CD8-positive, alpha-beta memory T cell (primary cell): ENCODE measurements at regions not wholly inside any gene's neighbourhood (a gene's known extent, or its start where the extent isn't known, plus 50 kb on each side); places are given as distances from the start of the nearest gene placed in this dataset.

Source experiments
- CTCF ChIA-PET: fragments of 350-600 bp; sonication (Branson Sonifier 250); formaldehyde crosslinking; loops from one replicate; lab custom pipeline; 2021; ENCODE audit warnings: antibody characterized with exemption; lab: Charles Lee
- POLR2A ChIA-PET: fragments of 350-600 bp; sonication (Branson Sonifier 250); formaldehyde crosslinking; loops from one replicate; lab custom pipeline; 2021; ENCODE audit warnings: antibody characterized with exemption; lab: Charles Lee
- DNase-seq, 5 donors: peaks; one replicate each; pipeline versions ENCODE4 v3.0.0 to v3.0.0-alpha.2; 2020 to 2022; ENCODE audit warnings: mixed read lengths in 1 of 5
- H3K27ac ChIP-seq: one replicate; pipeline ENCODE4 v1.7.0; 2013; ENCODE audit warnings: low read depth, mild to moderate bottlenecking, low read length, moderate library complexity
- H3K27me3 ChIP-seq: 2 replicates; pipeline ENCODE4 v1.7.0; 2013; ENCODE audit warnings: low read length, mild to moderate bottlenecking; ENCODE audit not compliant: insufficient read depth, poor library complexity, severe bottlenecking
- H3K36me3 ChIP-seq: 2 replicates; pipeline ENCODE4 v1.7.0; 2013; ENCODE audit warnings: mild to moderate bottlenecking, low read length, moderate library complexity; ENCODE audit not compliant: insufficient read depth
- H3K4me1 ChIP-seq: 2 replicates; pipeline ENCODE4 v1.7.0; 2013; ENCODE audit warnings: mild to moderate bottlenecking, low read length, moderate library complexity; ENCODE audit not compliant: insufficient read depth
- H3K4me3 ChIP-seq: 2 replicates; pipeline ENCODE4 v1.7.0; 2013; ENCODE audit warnings: mild to moderate bottlenecking, low read length
- H3K9me3 ChIP-seq: 2 replicates; pipeline ENCODE4 v1.7.0; 2013; ENCODE audit warnings: mild to moderate bottlenecking, low read length
- H3K27ac Mint-ChIP-seq, 8 donors: one replicate each; pipeline ENCODE4 v1.8.0; 2020 to 2021; ENCODE audit warnings: mixed read lengths in 8 of 8, mild to moderate bottlenecking in 6 of 8, inconsistent platforms in 3 of 8, moderate library complexity in 3 of 8
- H3K27me3 Mint-ChIP-seq, 2 donors: one replicate each; pipeline ENCODE4 v1.8.0; 2020 to 2021; ENCODE audit warnings: mixed read lengths in 2 of 2, mild to moderate bottlenecking in 1 of 2, moderate library complexity in 1 of 2
- H3K36me3 Mint-ChIP-seq, 3 donors: one replicate each; pipeline ENCODE4 v1.8.0; 2020 to 2021; ENCODE audit warnings: mixed read lengths in 3 of 3, inconsistent platforms in 1 of 3, mild to moderate bottlenecking in 1 of 3
- H3K4me1 Mint-ChIP-seq, 3 donors: one replicate each; pipeline ENCODE4 v1.8.0; 2020 to 2021; ENCODE audit warnings: mixed read lengths in 3 of 3, inconsistent platforms in 1 of 3, mild to moderate bottlenecking in 1 of 3
- H3K4me3 Mint-ChIP-seq, 7 donors: one replicate each; pipeline ENCODE4 v1.8.0; 2020 to 2021; ENCODE audit warnings: mixed read lengths in 7 of 7, mild to moderate bottlenecking in 6 of 7, moderate library complexity in 4 of 7, inconsistent platforms in 2 of 7
- H3K9me3 Mint-ChIP-seq, 5 donors: one replicate each; pipeline ENCODE4 v1.8.0; 2020 to 2022; ENCODE audit warnings: mixed read lengths in 5 of 5, mild to moderate bottlenecking in 3 of 5, moderate library complexity in 2 of 5, inconsistent platforms in 1 of 5

GRCh38 chr13:90806016-90806615, 541.4 kb upstream of the MIR17HG start:
- DNase-seq, result no peak
- Mint-ChIP-seq H3K36me3 (no peaks in the 10 kb centered on the region), H3K27me3 (no peaks in the 10 kb centered on the region), H3K9me3 (peaks cover 0 to 7% (median 2%) of the 10 kb centered on the region in 5 donors), H3K27ac (no peak overlapping the region), H3K4me1 (no peaks in the 10 kb centered on the region), H3K4me3 (no peak overlapping the region)
- H3K9me3 ChIP-seq, result no peaks in the 10 kb centered on the region
- POLR2A ChIA-PET, result no interaction called here
- no peak overlapping the region for H3K27ac ChIP-seq
- H3K36me3 ChIP-seq, result no peaks in the 10 kb centered on the region
- no peaks in the 10 kb centered on the region for H3K27me3 ChIP-seq
- H3K4me3 ChIP-seq, result no peak overlapping the region
- CTCF ChIA-PET, result interaction anchor here (1.0 kb wide), 1 partner anchor 9 kb away, joined by 3 read pairs; no protein-coding TSS in a partner anchor
- no peaks in the 10 kb centered on the region for H3K4me1 ChIP-seq

GRCh38 chr13:90806892-90807291, 540.6 kb upstream of the MIR17HG start:
- Histone ChIP-seq H3K4me1 (no peaks in the 10 kb centered on the region), H3K36me3 (no peaks in the 10 kb centered on the region), H3K27me3 (no peaks in the 10 kb centered on the region), H3K4me3 (no peak overlapping the region), H3K9me3 (no peaks in the 10 kb centered on the region), H3K27ac (no peak overlapping the region)
- CTCF ChIA-PET, result no interaction called here
- Mint-ChIP-seq H3K27ac (no peak overlapping the region), H3K27me3 (no peaks in the 10 kb centered on the region), H3K36me3 (no peaks in the 10 kb centered on the region), H3K4me3 (no peak overlapping the region), H3K9me3 (peaks cover 0 to 7% (median 2%) of the 10 kb centered on the region in 5 donors), H3K4me1 (no peaks in the 10 kb centered on the region)
- no peak for DNase-seq
- POLR2A ChIA-PET, result no interaction called here

- H3K36me3 Mint-ChIP-seq, result no peaks in the 10 kb centered on the region
Observed at GRCh38 chr13:90808838-90809237, 538.6 kb upstream of the MIR17HG start.

GRCh38 chr13:90824032-90824431, 523.5 kb upstream of the MIR17HG start:
- Mint-ChIP-seq H3K27me3 (no peaks in the 10 kb centered on the region), H3K36me3 (no peaks in the 10 kb centered on the region), H3K4me1 (no peaks in the 10 kb centered on the region), H3K27ac (no peak overlapping the region), H3K9me3 (peaks cover 1 to 12% (median 5%) of the 10 kb centered on the region in 5 donors), H3K4me3 (no peak overlapping the region)
- Histone ChIP-seq H3K4me1 (no peaks in the 10 kb centered on the region), H3K36me3 (no peaks in the 10 kb centered on the region), H3K4me3 (no peak overlapping the region), H3K27ac (no peak overlapping the region), H3K27me3 (no peaks in the 10 kb centered on the region), H3K9me3 (no peaks in the 10 kb centered on the region)
- ChIA-PET CTCF (no interaction called here), POLR2A (no interaction called here)
- no peak for DNase-seq

More at GRCh38 chr13:90808838-90809237, 538.6 kb upstream of the MIR17HG start:
- H3K9me3 ChIP-seq, result no peaks in the 10 kb centered on the region
- Mint-ChIP-seq H3K4me1 (no peaks in the 10 kb centered on the region), H3K27me3 (no peaks in the 10 kb centered on the region), H3K4me3 (no peak overlapping the region), H3K27ac (no peak overlapping the region), H3K9me3 (peaks cover 2 to 12% (median 7%) of the 10 kb centered on the region in 5 donors)
- H3K27ac ChIP-seq, result no peak overlapping the region
- H3K4me3 ChIP-seq, result no peak overlapping the region
- ChIA-PET CTCF (no interaction called here), POLR2A (no interaction called here)
- no peaks in the 10 kb centered on the region for H3K36me3 ChIP-seq
- no peaks in the 10 kb centered on the region for H3K27me3 ChIP-seq
- no peaks in the 10 kb centered on the region for H3K4me1 ChIP-seq
- no peak for DNase-seq

GRCh38 chr13:90826688-90827087, 520.8 kb upstream of the MIR17HG start:
- ChIA-PET CTCF (no interaction called here), POLR2A (no interaction called here)
- H3K36me3 Mint-ChIP-seq, result no peaks in the 10 kb centered on the region
- no peak overlapping the region for H3K27ac Mint-ChIP-seq
- no peak for DNase-seq
- no peaks in the 10 kb centered on the region for H3K4me1 Mint-ChIP-seq
- H3K27me3 ChIP-seq, result no peaks in the 10 kb centered on the region
- H3K4me3 ChIP-seq, result no peak overlapping the region
- H3K4me1 ChIP-seq, result no peaks in the 10 kb centered on the region
- no peak overlapping the region for H3K27ac ChIP-seq
- no peaks in the 10 kb centered on the region for H3K9me3 ChIP-seq
- H3K9me3 Mint-ChIP-seq, result peaks cover 0 to 12% (median 3%) of the 10 kb centered on the region in 5 donors
- no peaks in the 10 kb centered on the region for H3K27me3 Mint-ChIP-seq
- no peak overlapping the region for H3K4me3 Mint-ChIP-seq
- H3K36me3 ChIP-seq, result no peaks in the 10 kb centered on the region

DNA sequence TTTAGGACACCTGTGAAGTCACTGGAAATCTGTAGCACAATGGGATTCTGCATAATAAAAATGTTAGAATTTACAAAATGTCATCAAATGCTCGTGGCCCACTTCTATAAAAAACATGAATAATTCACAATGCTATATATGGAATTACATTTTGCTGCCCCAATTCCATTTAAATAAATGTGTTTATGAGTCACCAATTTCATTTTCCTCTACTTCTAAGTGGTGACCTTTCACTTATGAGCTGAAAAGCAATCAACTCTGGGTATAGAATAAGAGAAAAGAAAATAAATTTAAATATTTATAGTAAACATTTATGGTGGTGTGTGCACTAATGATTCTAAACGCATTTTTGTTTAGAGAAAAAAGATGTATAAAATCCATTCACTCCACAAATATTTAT, 516.7 kb upstream of the MIR17HG start:
- Mint-ChIP-seq H3K9me3 (peaks cover 0 to 6% (median 3%) of the 10 kb centered on the region in 5 donors), H3K27ac (no peak overlapping the region), H3K4me3 (no peak overlapping the region), H3K27me3 (no peaks in the 10 kb centered on the region), H3K36me3 (no peaks in the 10 kb centered on the region), H3K4me1 (no peaks in the 10 kb centered on the region)
- POLR2A ChIA-PET, result no interaction called here
- Histone ChIP-seq H3K4me1 (no peaks in the 10 kb centered on the region), H3K27ac (no peak overlapping the region), H3K9me3 (no peaks in the 10 kb centered on the region), H3K36me3 (no peaks in the 10 kb centered on the region), H3K27me3 (no peaks in the 10 kb centered on the region), H3K4me3 (no peak overlapping the region)
- no peak for DNase-seq
- CTCF ChIA-PET, result no interaction called here

- Histone ChIP-seq H3K27ac (no peak overlapping the region), H3K4me1 (no peaks in the 10 kb centered on the region), H3K27me3 (no peaks in the 10 kb centered on the region), H3K36me3 (no peaks in the 10 kb centered on the region), H3K9me3 (no peaks in the 10 kb centered on the region), H3K4me3 (no peak overlapping the region)
- Mint-ChIP-seq H3K4me1 (no peaks in the 10 kb centered on the region), H3K27ac (no peak overlapping the region), H3K9me3 (peaks cover 0 to 5% (median 2%) of the 10 kb centered on the region in 5 donors), H3K36me3 (no peaks in the 10 kb centered on the region), H3K4me3 (no peak overlapping the region), H3K27me3 (no peaks in the 10 kb centered on the region)
- ChIA-PET POLR2A (no interaction called here), CTCF (no interaction called here)
- no peak for DNase-seq
Observed at GRCh38 chr13:90833951-90834350, 513.5 kb upstream of the MIR17HG start.

DNA sequence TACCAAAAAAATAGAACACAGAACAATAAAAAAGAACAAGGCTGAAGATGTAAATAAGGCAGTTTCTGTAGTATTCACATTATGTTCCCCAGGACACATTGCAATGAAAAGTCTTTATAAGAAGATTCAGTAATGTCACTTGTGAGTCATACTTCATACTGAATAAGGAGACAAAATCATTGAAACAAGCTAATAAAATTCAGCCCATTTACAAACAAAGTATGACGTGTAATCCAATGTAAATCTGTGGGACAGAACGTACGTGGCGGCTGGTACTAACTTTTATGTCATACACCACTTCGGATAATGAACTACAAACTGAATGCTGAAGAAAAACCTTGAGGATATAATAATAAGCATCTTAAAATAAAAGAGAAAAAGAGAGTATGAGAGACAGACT, 512.8 kb upstream of the MIR17HG start:
- Mint-ChIP-seq H3K27ac (no peak overlapping the region), H3K4me3 (no peak overlapping the region), H3K27me3 (no peaks in the 10 kb centered on the region), H3K36me3 (no peaks in the 10 kb centered on the region), H3K4me1 (no peaks in the 10 kb centered on the region), H3K9me3 (peaks cover 0 to 7% (median 4%) of the 10 kb centered on the region in 5 donors)
- no peaks in the 10 kb centered on the region for H3K36me3 ChIP-seq
- H3K27ac ChIP-seq, result no peak overlapping the region
- no peaks in the 10 kb centered on the region for H3K4me1 ChIP-seq
- ChIA-PET CTCF (no interaction called here), POLR2A (no interaction called here)
- no peak overlapping the region for H3K4me3 ChIP-seq
- DNase-seq, result no peak
- H3K9me3 ChIP-seq, result no peaks in the 10 kb centered on the region
- H3K27me3 ChIP-seq, result no peaks in the 10 kb centered on the region
